Smooth muscle cell (in vitro differentiated cells): ENCODE measurements at regions not wholly inside any gene's neighbourhood (a gene's known extent, or its start where the extent isn't known, plus 50 kb on each side); places are given as distances from the start of the nearest gene placed in this dataset.
A peak's percentile ranks its signal among the peaks of the same experiment; 100 is the strongest.

ENCODE experiments used
- DNase-seq: peaks from one replicate; lab custom pipeline; 2025; ENCODE audit not compliant: unreplicated experiment; lab: John Stamatoyannopoulos, UW
- H2AFZ ChIP-seq: fragments of 200-600 bp; sonication (generic); 2 replicates; pipeline ENCODE4 v1.6.0; 2016; ENCODE audit warnings: antibody characterized with exemption, low read depth, mild to moderate bottlenecking
- H3F3A ChIP-seq: fragments of 200-600 bp; sonication (generic); 2 replicates; pipeline ENCODE4 v1.6.0; 2017; ENCODE audit warnings: antibody characterized with exemption, low read depth
- H3K27ac ChIP-seq: fragments of 200-600 bp; sonication (generic); 2 replicates; pipeline ENCODE4 v1.5.1; 2016; ENCODE audit warnings: low read depth, mild to moderate bottlenecking
- H3K27me3 ChIP-seq: fragments of 200-600 bp; sonication (generic); 2 replicates; pipeline ENCODE4 v1.6.1; 2016; ENCODE audit warnings: low read depth, mild to moderate bottlenecking
- H3K36me3 ChIP-seq: fragments of 200-600 bp; sonication (generic); 2 replicates; pipeline ENCODE4 v1.5.1; 2016; ENCODE audit warnings: low read depth
- H3K4me1 ChIP-seq: fragments of 200-600 bp; sonication (generic); 2 replicates; pipeline ENCODE4 v1.5.1; 2016; ENCODE audit warnings: low read depth
- H3K4me2 ChIP-seq: fragments of 200-600 bp; sonication (generic); 2 replicates; pipeline ENCODE4 v1.6.0; 2016; ENCODE audit warnings: mild to moderate bottlenecking
- H3K4me3 ChIP-seq: fragments of 200-600 bp; sonication (generic); 2 replicates; pipeline ENCODE4 v1.5.1; 2016; ENCODE audit warnings: mild to moderate bottlenecking
- H3K79me2 ChIP-seq: fragments of 200-600 bp; sonication (generic); 2 replicates; pipeline ENCODE4 v1.6.0; 2016; ENCODE audit warnings: low read depth, mild to moderate bottlenecking
- H3K9ac ChIP-seq: fragments of 200-600 bp; sonication (generic); 2 replicates; pipeline ENCODE4 v1.6.0; 2016; ENCODE audit warnings: low read depth
- H3K9me3 ChIP-seq: fragments of 200-600 bp; sonication (generic); replicated peaks from 2 replicates; pipeline ENCODE4 v1.5.1; 2016; ENCODE audit warnings: low read depth
- H4K20me1 ChIP-seq: fragments of 200-600 bp; sonication (generic); 2 replicates; pipeline ENCODE4 v1.6.0; 2016; ENCODE audit warnings: low read depth
- CTCF ChIP-seq: fragments of 200-600 bp; sonication (generic); IDR thresholded peaks from 2 replicates; pipeline ENCODE4 v1.5.1; 2017; ENCODE audit warnings: borderline replicate concordance, mild to moderate bottlenecking, antibody characterized with exemption; ENCODE audit not compliant: insufficient read depth, poor library complexity, severe bottlenecking
- WGBS: methylation state at CpG from one replicate; pipeline ENCODE4 v1.1.7; 2016; ENCODE audit warnings: low lambda C conversion rate; 5-methylcytosine and 5-hydroxymethylcytosine counted together

GRCh38 chr21:35245879-35246278 lies 196.8 kb upstream of the RUNX1 start:
- H3K4me1 ChIP-seq = no peaks in the 10 kb centered on the region
- DNase-seq = no peak
- no peaks in the 10 kb centered on the region for H3K36me3 ChIP-seq
- no peaks in the 10 kb centered on the region for H3F3A ChIP-seq
- 86% methylated on average over 1 of the region's 1 CpG for WGBS
- H3K4me3 ChIP-seq = no peak overlapping the region
- H3K27me3 ChIP-seq = no peaks in the 10 kb centered on the region
- no peaks in the 10 kb centered on the region for H4K20me1 ChIP-seq
- H3K9me3 ChIP-seq = no peaks in the 10 kb centered on the region
- no peak overlapping the region for H3K4me2 ChIP-seq
- H2AFZ ChIP-seq = no peak overlapping the region
- H3K27ac ChIP-seq = no peak overlapping the region
- no peaks in the 10 kb centered on the region for H3K79me2 ChIP-seq
- no peak overlapping the region for H3K9ac ChIP-seq
- no peak for TF ChIP-seq CTCF

- Histone ChIP-seq H3K36me3 (no peaks in the 10 kb centered on the region), H3K4me2 (no peak overlapping the region), H3F3A (no peaks in the 10 kb centered on the region), H3K9ac (no peak overlapping the region), H4K20me1 (no peaks in the 10 kb centered on the region), H3K4me1 (no peaks in the 10 kb centered on the region), H3K27me3 (no peaks in the 10 kb centered on the region), H3K4me3 (no peak overlapping the region), H3K27ac (no peak overlapping the region), H2AFZ (no peak overlapping the region), H3K9me3 (no peaks in the 10 kb centered on the region), H3K79me2 (no peaks in the 10 kb centered on the region)
- DNase-seq = no peak
- 53% methylated on average over 4 of the region's 4 CpGs for WGBS
- no peak for TF ChIP-seq CTCF
These were observed 195.4 kb upstream of the RUNX1 start for GRCh38 chr21:35244514-35244913.

- no peak for TF ChIP-seq CTCF
- Histone ChIP-seq H3K4me3 (no peak overlapping the region), H3K79me2 (no peaks in the 10 kb centered on the region), H2AFZ (no peak overlapping the region), H3F3A (no peaks in the 10 kb centered on the region), H3K4me1 (no peaks in the 10 kb centered on the region), H3K4me2 (no peak overlapping the region), H3K36me3 (no peaks in the 10 kb centered on the region), H4K20me1 (no peaks in the 10 kb centered on the region), H3K27ac (no peak overlapping the region), H3K27me3 (no peaks in the 10 kb centered on the region), H3K9me3 (no peaks in the 10 kb centered on the region), H3K9ac (no peak overlapping the region)
- no peak for DNase-seq
- 91% methylated on average over 4 of the region's 4 CpGs for WGBS
These were observed 194.1 kb upstream of the RUNX1 start for GRCh38 chr21:35243171-35243570.

GRCh38 chr21:35239811-35240219 lies 190.7 kb upstream of the RUNX1 start:
- Histone ChIP-seq H3K9ac (no peak overlapping the region), H3K9me3 (no peaks in the 10 kb centered on the region), H3K4me3 (no peak overlapping the region), H3K4me1 (no peaks in the 10 kb centered on the region), H3F3A (no peaks in the 10 kb centered on the region), H3K36me3 (no peaks in the 10 kb centered on the region), H3K27me3 (no peaks in the 10 kb centered on the region), H4K20me1 (no peaks in the 10 kb centered on the region), H3K79me2 (no peaks in the 10 kb centered on the region), H2AFZ (peak overlapping the region; percentile 9), H3K27ac (no peak overlapping the region), H3K4me2 (no peak overlapping the region)
- TF ChIP-seq CTCF = no peak
- 62% methylated on average over 9 of the region's 9 CpGs for WGBS
- no peak for DNase-seq
